Activated CD8-positive, alpha-beta memory T cell treated with anti-CD3 and anti-CD28 coated beads, Interleukin-2, amount 50 U/mL, for 24 hours (primary cell): ENCODE measurements at regions not wholly inside any gene's neighbourhood (a gene's known extent, or its start where the extent isn't known, plus 50 kb on each side); places are given as distances from the start of the nearest gene placed in this dataset.

ENCODE experiments used
- DNase-seq: peaks from one replicate; pipeline ENCODE4 v3.0.0-alpha.2; 2020; ENCODE audit errors: extremely low read depth

- no peak for DNase-seq
Measured at GRCh38 chr2:42856106-42856860, 63.9 kb upstream of the HAAO start.

- DNase-seq = no peak
Measured at GRCh38 chr2:42855221-42855970, 63.0 kb upstream of the HAAO start.

- no peak for DNase-seq
Measured at GRCh38 chr2:42854207-42854818, 61.9 kb upstream of the HAAO start.

GRCh38 chr2:42853549-42854206 lies 61.3 kb upstream of the HAAO start:
- no peak for DNase-seq

GRCh38 chr2:42852798-42853197 lies 60.4 kb upstream of the HAAO start:
- no peak for DNase-seq

GRCh38 chr2:42851740-42852250 lies 59.4 kb upstream of the HAAO start:
- DNase-seq = no peak

GRCh38 chr2:42851186-42851585 lies 58.8 kb upstream of the HAAO start:
- no peak for DNase-seq

- no peak for DNase-seq
Measured at GRCh38 chr2:42850016-42850805, 57.8 kb upstream of the HAAO start.

- no peak for DNase-seq
Measured at GRCh38 chr2:42849311-42849710, 56.9 kb upstream of the HAAO start.

- DNase-seq = no peak
Measured at GRCh38 chr2:42848726-42849290, 56.4 kb upstream of the HAAO start.

GRCh38 chr2:42848265-42848664 lies 55.9 kb upstream of the HAAO start:
- DNase-seq = no peak

GRCh38 chr2:42847596-42848151 lies 55.3 kb upstream of the HAAO start:
- no peak for DNase-seq

- no peak for DNase-seq
Measured at GRCh38 chr2:42846932-42847595, 54.7 kb upstream of the HAAO start.

GRCh38 chr2:42846026-42846425 lies 53.6 kb upstream of the HAAO start:
- DNase-seq = no peak

GRCh38 chr2:42844901-42845821 lies 52.8 kb upstream of the HAAO start:
- no peak for DNase-seq

- DNase-seq = no peak
Measured at GRCh38 chr2:42844366-42844765, 52.0 kb upstream of the HAAO start.

GRCh38 chr2:42843611-42844010 lies 51.2 kb upstream of the HAAO start:
- DNase-seq = no peak

- DNase-seq = no peak
Measured at GRCh38 chr2:42843131-42843530, 50.7 kb upstream of the HAAO start.

- no peak for DNase-seq
Measured at GRCh38 chr2:42842466-42842865, 50.1 kb upstream of the HAAO start.
